CD4-positive, alpha-beta T cell treated with Interleukin-4 for 4 hours (primary cell): ENCODE measurements at regions not wholly inside any gene's neighbourhood (a gene's known extent, or its start where the extent isn't known, plus 50 kb on each side); places are given as distances from the start of the nearest gene placed in this dataset.

Experiments
- DNase-seq: peaks from one replicate; pipeline ENCODE4 v3.0.0-alpha.2; 2020

DNA sequence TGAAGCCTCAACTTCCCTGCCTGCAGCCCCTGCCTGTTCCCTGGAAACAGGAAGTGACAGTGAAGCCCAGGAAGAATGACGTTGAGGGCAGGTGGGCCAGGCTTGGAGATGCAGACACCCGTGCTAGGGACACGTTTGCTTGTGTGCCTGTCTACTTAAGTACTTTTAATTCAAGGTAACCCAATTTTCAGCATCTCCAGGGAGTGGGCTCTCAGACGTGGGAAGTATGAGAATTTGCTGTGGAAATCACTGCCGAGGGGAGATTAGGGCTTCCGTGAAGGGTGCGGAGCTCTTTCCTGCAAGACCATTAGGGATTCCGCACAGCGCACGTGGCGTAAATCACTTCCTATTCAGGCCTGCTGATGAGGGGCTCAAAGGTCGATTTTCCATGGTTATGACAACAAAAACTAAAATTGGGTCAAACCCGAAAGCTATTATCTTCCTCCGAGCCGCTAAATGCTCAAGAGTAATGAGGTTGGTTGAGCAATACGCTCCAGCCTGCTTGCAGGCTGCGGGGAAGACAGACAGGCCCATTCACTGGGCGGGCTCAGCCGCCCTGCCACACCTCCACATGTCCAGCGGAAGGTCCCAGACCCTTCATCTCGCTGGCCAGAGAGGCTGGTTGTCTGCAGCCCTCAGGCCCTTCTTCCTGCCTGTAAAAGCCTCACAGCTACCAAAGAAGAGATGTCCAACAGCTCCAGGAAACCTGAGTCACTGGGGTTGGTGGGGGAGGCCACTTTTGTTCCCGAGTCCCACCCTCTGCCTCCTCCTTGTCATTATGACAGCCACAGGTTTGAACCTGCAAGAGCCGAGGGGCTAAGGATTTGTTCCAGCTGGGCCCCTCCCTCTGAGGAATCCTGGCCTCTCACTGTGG, 109.9 kb downstream of the RBFOX3 start:
- DNase-seq, result no peak

- DNase-seq, result no peak
Measured at GRCh38 chr17:79498854-79499253, 112.0 kb downstream of the RBFOX3 start.

- DNase-seq, result no peak
Measured at GRCh38 chr17:79497777-79498348, 113.0 kb downstream of the RBFOX3 start.

DNA sequence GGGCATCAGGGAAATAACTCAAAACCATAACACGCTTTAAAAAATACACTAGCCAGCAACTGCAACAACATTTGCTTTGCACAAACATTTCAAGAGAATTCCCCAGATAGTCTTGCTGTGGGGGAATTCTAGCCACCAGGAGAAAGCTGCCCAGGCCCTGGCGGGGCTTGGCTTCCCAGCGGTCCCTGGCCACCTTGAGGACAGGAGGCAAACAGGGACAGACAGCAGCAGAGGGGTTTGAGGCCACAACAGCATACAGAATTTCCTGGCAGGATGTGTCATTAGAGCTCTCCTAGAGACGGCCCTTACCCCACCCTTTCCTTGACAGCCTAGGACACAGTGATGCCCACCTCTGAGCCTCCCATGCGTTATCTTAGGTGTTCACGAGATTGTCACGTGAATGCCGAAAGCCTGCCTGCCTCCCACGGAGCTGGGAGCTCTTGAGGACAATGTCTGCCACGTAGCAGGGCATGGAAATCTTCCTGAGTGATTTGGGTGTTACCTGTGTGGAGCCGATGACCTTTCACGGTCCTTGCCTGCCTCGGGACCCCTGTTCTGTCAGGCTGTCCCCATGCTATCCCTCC, 114.3 kb downstream of the RBFOX3 start:
- no peak for DNase-seq

DNA sequence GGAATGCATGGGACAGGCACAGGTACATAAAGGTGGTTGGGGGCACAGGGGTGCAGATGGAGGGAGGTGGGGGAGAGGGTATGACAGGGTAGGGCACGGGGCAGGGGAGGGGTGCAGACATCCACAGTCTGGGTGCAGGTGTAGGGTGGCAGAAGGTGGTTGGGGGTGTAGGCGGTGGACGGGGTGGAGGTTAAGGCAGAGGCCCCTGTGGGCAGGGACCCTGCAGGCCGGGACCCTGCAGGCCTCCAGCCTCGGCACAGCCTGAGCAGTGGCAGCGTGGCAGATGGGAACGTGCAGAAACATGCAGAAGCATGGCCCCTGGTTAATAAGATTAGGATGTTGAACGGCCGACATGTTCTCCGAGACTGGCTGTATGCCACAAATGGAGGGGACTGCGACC, 115.2 kb downstream of the RBFOX3 start:
- no peak for DNase-seq

GRCh38 chr17:79491006-79491405, 119.8 kb downstream of the RBFOX3 start:
- DNase-seq, result no peak

- no peak for DNase-seq
Measured at GRCh38 chr17:79490530-79490929, 120.3 kb downstream of the RBFOX3 start.

DNA sequence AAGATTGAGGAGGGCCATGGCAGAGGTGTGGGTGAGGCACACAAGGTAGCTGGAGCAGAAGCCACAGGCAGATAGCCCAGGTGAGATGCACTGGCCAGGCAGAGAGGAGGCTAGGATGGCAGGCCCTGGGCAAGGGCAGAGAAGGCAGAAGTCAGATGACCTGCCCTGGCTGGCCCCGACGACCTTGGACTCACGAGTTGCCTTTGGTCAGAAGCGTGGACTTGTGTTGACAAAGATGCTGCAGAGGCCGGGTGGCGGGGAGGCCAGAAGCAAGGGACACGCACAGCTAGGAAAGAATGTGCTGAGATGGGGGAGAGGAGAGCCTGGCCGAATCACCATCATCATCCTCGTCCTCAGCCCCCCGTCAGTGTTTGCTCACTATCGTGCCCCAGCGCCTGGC, 123.7 kb downstream of the RBFOX3 start:
- DNase-seq, result no peak

- no peak for DNase-seq
Measured at GRCh38 chr17:79485991-79486390, 124.9 kb downstream of the RBFOX3 start.

- DNase-seq, result no peak
Measured at GRCh38 chr17:79485419-79485985, 125.3 kb downstream of the RBFOX3 start.

DNA sequence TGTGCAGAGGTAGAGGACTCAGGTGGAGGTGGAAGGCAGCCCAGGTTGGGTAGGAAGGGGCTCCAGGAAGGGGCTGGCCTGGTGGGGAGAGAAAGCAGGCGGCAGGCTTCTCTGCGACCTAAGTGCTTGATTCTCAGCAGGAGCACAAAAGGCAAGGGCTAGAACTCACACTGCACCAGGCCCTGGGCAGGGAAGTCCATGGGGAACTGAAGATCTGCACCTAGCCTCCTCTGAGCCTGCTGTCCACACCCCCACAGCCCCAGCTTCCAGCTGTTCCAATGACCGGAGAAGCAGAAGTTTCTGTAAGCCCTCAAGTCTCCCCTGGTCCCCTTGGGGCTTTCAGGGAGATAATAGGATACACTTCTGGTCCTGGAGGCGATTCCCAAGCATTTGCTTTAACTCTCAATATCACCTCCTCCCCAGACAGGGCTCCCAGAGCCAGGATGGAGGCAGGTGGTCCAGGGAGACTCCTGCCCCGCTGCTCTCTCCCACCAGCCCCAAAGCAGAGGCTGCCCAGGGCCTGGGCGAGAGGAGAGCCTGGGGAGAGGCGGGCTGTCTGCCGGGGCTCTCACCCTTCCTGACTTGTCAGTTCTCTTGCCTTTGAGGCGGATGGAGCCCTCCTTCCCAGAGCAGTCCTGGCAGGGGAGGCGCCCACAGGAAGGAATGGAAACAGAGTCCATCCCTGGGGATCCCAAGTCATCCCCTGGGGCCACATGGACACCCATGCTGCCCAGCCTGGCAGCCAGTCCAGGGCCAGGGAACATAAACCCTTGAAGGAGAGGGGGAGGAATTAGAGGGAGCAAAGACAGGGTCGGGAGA, 126.0 kb downstream of the RBFOX3 start:
- DNase-seq, result no peak

- DNase-seq, result no peak
Measured at GRCh38 chr17:79483842-79484241, 127.0 kb downstream of the RBFOX3 start.

DNA sequence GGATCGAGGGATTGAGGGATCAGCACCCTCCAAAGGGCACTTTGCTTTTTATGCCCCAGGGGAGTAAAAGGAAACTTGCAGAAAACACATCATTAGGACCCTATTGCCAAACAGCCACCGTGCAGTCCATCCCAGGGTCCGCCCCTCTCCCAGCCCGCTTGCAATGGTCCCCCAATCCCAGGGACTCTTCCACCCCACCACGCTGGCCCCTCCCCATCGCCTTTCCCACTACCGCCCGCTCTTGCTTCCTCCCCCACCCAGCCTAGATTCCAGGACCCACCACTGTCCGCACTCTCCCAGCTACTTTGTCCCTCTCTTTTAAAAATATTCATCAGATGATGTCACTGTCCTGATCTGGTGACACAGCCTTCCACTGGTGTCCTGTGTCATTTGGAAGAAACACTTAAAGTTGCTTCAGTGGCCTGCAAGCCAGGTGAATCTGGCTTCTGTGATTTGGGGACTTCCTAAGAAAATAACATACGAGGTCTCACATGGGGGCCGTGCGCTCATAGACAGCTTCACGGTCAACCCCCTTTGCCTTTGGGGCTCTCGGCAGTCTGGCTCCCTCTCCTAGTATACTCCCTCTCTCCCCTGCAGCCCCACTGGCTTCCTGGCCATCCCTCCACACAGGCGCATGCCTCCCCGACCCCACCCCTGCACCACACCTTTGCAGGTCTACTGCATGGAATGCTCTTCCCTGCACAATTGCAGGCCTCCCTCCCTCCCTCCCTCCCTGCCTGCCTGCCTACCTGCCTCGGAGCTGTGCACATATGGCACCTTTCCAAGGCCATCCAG, 127.9 kb downstream of the RBFOX3 start:
- no peak for DNase-seq

- no peak for DNase-seq
Measured at GRCh38 chr17:79479876-79480275, 131.0 kb downstream of the RBFOX3 start.

GRCh38 chr17:79478841-79479240, 132.0 kb downstream of the RBFOX3 start:
- no peak for DNase-seq

- DNase-seq, result no peak
Measured at GRCh38 chr17:79478051-79478461, 132.8 kb downstream of the RBFOX3 start.

GRCh38 chr17:79476074-79476652, 134.7 kb downstream of the RBFOX3 start:
- no peak for DNase-seq

GRCh38 chr17:79473876-79474440, 136.9 kb downstream of the RBFOX3 start:
- DNase-seq, result no peak

GRCh38 chr17:79473111-79473875, 137.6 kb downstream of the RBFOX3 start:
- no peak for DNase-seq

DNA sequence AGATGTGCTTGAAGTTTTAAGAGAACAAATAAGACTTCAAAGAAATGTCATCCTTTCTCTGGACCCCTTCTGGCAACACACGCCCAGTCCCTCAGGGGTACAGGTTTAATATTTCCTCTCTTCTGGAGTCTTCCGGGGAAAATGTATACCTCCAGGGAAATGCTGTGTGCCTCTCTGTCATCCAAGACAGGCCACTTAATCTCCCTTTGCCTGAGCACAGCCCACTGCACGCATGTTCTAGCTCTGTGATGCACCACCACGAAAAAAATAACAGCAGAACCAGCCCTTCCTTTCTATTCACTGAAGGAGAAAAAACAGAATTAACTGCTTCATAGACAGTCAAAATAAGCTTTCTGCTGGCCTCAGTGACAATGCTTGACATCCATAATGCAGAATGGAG, 140.1 kb downstream of the RBFOX3 start:
- no peak for DNase-seq

- no peak for DNase-seq
Measured at GRCh38 chr17:79469646-79470045, 141.2 kb downstream of the RBFOX3 start.
